Esophagus mucosa (tissue), 1 donor: ENCODE measurements at regions not wholly inside any gene's neighbourhood (a gene's known extent, or its start where the extent isn't known, plus 50 kb on each side); places are given as distances from the start of the nearest gene placed in this dataset.
A peak's percentile ranks its signal among the peaks of the same experiment; 100 is the strongest.

Source experiments
- ATAC-seq: fragments of 200-7000 bp; cut with Tn5 transposase; one replicate; pipeline ENCODE4 v1.9.1; 2020
- donor health status: DM: yes; HTN: yes; CAD: no.

GRCh38 chr2:128450211-128451024 is 131.8 kb upstream of the HS6ST1 start:
- no peak for ATAC-seq

DNA sequence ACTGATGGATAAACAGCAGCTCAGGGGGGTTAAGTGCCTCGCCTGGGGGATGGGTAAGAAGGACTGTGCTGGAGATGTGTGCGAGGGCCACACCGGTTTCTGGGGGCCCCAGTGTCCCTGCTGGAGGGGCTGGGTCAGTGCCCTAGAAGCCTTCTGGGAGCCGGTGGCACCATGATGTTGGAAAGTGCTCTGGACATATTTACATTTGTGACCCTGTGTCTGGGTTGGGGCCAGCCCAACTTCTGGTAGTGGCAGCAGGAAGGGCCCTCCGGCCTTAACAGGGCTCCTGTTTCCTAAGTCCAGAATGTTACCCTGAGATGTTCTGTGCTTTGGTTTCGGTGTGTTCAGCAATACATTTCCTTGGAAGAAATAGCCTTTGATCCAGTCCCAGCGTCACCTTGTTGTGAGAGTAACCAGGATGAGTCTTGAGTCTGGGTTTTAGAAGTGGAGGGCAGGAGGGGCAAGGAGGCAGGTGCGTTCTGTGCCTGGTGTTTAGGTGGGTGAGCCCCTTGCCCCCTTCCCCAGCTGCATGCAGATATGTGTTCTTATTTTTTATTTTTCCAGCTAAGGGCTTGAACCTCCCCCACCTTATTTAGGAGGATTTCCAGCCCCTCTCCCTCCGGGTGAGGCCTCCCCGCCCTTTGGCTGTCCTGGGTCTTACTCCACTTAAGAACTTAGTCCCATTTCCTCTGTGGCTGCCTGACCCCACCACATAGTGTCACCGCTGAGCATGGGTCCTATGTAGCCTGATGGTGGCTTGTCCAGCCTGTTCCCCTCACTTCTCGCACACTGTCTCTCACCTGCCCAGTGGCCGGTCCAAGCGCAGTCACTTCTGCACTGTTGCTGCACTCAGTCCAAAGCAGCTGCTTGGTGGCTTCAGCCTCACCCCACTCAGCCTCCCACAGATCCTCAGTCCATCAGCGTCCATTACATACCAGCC is 132.7 kb upstream of the HS6ST1 start:
- no peak for ATAC-seq

GRCh38 chr2:128452024-128452411 is 133.3 kb upstream of the HS6ST1 start:
- no peak for ATAC-seq

DNA sequence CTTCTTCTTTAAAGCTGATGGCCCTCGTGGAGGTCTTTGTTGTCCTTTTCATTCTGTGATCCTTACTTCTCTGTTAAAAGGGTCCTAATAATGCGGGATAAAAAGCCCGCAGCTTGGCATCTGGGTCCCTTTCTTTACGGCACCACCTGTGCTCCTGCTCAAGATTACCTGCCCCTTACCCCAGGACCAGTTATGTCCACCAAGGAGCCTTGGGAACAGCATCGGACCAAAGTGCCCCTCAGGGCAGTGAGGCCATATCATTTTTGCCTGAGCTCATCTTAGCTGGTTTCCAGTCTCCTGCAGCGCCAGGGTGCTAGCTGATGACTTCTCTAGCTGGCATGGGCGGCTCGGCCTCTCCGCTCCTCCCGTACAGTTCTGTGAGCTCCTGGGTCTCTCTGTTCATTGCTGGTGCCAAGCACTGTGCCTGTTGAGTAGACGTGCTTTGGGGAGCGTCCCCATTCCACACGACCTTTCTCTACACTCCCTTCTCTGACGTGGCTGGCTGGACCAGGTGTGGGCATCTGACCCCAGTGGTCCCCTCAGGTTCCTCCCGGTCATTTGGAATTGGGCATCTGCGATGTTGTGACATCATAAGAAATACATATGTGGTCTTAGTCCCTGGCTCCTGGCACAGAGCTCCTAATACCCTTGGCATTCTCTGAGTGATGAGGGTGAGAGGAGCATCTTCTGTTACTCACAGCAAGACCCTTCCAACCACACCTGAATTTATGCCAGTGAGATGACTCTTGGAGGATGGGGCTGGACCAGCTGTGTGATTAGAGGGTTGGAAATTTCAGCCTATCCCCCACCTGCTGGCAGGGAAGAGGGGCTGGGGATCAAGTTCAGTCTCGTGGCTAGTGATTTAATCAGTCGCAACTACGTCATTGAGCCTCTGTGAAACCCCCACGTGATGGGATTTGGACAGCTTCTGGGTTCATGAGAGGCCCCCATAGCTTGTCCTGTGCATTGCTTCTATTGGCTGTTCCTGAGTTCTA is 134.2 kb upstream of the HS6ST1 start:
- ATAC-seq: no peak

- no peak for ATAC-seq
Observed at GRCh38 chr2:128454980-128455720, 136.5 kb upstream of the HS6ST1 start.

DNA sequence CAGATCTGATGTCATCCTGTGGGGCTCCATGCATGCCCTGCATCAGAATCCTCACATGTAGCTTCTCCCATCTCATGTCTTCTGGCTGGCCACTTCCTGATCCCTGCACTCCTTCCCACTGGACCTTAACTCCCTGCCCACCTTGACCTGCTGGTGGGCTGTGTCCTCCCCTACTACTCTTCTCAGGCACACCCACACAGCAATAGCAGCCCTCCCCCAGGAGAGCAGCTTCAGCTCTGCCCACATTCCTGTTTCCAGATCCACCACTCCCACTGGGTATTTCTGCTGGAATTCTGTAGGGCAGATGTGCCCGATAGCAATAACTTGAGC is 137.0 kb upstream of the HS6ST1 start:
- ATAC-seq: no peak

DNA sequence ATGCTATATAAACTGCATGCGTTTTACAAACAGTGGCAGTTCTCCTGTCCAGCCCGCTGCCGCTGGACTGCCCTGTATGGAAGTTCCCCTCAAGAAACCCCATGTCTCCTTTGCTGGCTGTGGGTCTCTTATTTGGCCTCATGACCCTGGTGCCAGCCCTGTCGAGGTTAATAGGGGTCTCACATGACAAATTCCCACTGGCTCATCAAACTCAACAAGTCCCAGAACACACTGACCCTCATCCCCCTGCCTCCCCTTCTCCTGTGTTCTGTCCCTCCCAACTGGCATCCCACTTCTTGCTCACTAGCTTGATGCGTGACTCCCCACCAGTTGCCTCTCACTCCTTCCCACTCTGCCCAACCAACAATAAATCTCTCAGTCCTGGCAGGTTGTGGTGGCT is 137.6 kb upstream of the HS6ST1 start:
- no peak for ATAC-seq

DNA sequence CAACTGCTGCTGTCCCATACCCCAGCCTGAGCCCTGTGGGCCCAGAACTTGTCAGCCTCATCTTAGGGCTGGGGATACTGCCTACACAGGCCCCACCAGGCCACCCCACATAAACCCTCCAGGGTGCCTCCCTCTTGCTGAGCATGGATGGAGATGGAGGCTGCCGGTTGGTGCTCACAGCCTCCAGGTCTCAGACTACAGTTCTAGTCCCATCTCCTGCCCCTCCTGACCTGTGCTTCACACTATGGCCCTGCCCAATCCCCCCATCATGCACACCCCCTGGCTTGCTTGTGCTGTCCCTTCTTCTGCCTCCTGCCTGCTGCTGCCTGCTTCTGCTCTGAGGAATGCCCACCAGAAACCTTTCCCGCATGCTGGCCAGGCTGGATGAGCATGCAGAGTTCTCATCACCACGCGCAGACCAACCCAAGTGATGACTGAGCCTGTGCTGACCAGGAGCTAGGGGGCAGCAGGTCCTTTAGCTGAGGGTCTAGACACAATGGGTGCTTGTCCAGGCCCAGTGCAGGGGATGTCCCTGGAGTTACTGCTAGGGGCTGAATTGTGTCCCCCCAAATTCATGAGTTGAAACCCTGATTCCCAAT is 138.4 kb upstream of the HS6ST1 start:
- ATAC-seq: no peak

- no peak for ATAC-seq
Observed at GRCh38 chr2:128457716-128458115, 139.0 kb upstream of the HS6ST1 start.

DNA sequence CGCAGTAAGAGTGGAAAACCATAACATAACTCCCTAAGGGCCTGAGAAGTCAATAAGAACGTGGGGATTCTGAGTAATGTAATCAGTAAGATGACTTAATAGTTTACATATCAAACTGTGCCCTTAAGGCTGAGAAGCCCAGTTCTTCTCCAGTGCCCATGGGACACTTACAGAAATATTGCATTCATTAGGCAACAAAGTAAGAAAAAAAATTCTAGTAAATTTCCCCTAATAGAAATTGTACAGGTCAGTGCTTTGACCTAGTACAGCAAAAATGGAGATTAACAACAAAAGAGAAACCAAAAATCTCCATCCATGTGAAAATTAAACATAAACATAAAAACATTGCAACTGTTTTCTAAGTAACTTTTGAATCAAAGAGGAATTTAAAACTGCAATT is 139.8 kb upstream of the HS6ST1 start:
- ATAC-seq: no peak

DNA sequence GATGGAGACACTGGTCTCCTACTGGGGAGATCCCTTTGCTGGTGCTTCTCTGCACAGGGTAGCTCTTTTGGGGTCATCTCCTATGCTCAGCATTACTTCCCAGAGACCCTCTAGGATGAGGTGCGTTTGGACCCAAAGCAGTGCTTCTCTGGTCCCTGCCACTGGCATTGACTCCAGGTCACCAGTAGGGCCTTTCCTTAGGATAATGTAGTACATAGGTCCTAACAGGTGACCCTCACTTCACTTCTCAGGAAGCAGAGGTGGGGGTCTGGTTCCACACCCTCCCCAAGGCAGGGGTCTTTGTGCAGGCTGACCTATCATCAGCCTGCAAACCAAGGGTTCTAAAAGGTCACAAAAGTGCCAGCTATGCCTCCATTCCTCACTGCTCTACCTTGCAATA is 145.8 kb upstream of the HS6ST1 start:
- ATAC-seq: no peak

GRCh38 chr2:128465246-128466170 is 146.8 kb upstream of the HS6ST1 start:
- ATAC-seq: no peak

GRCh38 chr2:128466376-128466775 is 147.7 kb upstream of the HS6ST1 start:
- peak; percentile 88 for ATAC-seq

- no peak for ATAC-seq
Observed at GRCh38 chr2:128466776-128467175, 148.1 kb upstream of the HS6ST1 start.

DNA sequence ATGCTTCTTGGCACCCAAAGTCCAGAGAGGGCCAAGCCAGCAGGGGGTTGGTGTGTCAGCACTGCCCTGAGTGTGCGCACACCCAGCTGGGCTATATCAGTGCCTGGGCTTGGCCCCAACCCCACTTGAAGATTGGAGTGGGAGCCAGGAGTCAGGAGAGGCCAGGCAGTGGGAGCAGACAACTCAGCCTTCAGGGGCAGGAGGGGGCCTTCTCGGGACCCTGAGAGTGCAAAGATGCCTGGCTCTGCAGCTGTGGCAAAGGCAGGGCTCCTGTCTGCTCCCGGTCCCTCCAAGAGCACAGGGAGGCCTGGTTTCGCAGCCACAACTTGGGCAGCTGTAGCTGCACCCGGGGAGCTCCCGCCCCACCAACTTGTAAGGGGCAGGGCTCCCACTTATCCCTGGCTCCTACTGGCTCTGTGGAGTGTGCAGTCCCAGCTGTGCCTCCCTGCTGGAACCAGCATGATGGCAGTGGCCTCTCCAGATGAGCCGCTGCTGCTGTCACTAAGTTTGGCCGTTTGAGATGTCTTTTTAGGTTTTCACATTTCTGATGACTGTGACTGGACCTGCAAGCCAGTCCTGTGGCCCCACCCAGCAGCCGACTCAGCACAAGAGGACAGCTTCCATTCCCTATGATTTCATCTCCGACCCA is 148.8 kb upstream of the HS6ST1 start:
- no peak for ATAC-seq

GRCh38 chr2:128468186-128468920 is 149.7 kb upstream of the HS6ST1 start:
- ATAC-seq: no peak

DNA sequence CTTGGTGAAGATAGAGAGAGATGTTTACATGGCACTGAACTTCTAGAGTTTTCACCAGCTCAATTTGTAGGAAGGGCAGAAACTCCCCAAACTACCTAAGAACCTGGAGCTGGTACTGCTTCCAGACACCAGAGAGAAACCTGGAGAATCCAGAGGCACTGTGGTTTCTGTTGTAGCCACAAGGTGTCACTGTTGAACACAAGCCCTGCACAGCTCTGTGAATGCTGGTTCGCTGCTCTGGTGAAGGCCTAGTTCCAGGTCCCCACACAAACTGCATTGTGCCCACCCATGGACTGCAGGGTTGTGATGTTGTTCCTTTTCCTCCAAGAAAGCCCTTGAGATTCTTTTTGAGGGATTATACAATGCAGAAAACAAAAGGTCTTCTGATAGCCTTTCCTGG is 150.5 kb upstream of the HS6ST1 start:
- ATAC-seq: no peak

DNA sequence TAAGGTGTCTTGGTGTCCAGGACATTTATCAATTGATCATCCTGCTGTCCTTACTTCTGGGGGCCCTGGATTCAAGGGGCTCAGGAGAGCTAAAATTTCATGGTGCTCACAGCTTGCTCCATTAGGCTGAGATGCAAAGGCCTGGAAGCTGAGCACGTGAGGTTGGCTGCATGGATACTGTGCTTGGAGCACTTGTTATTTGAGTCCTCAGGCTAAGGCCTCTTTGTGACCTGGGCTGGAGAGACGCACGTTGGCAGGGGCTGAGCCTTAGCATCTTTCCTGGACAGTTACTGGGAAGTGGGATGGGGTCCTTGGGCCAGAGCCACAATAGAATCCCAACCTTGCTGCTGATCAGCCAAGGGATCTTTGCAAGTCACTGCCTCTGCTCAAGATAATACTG is 151.2 kb upstream of the HS6ST1 start:
- ATAC-seq: no peak

- no peak for ATAC-seq
Observed at GRCh38 chr2:128472789-128473174, 154.1 kb upstream of the HS6ST1 start.
